Stimulated activated naive CD8-positive, alpha-beta T cell treated with anti-CD3 and anti-CD28 coated beads, Interleukin-15, Interleukin-2, amounts not matched to agents 100 U/mL and 50 U/mL, for 24 hours (primary cell): ENCODE measurements at regions not wholly inside any gene's neighbourhood (a gene's known extent, or its start where the extent isn't known, plus 50 kb on each side); places are given as distances from the start of the nearest gene placed in this dataset.

Source experiments
- ATAC-seq: fragments of 150-1000 bp; cut with Tn5 transposase; one replicate; pipeline ENCODE4 v1.10.0; 2021
- DNase-seq: peaks from one replicate; pipeline ENCODE4 v3.0.0; 2021

- DNase-seq (no peak), ATAC-seq (no peak)
Measured at GRCh38 chr3:159534496-159534895, 454.1 kb upstream of the IL12A start.

- ATAC-seq (no peak), DNase-seq (no peak)
Measured at GRCh38 chr3:159536876-159537275, 451.8 kb upstream of the IL12A start.

GRCh38 chr3:159538507-159538906 lies 450.1 kb upstream of the IL12A start:
- DNase-seq (no peak), ATAC-seq (no peak)

- ATAC-seq (no peak), DNase-seq (no peak)
Measured at GRCh38 chr3:159540882-159541495, 447.6 kb upstream of the IL12A start.

- DNase-seq: no peak
- ATAC-seq: no peak
Measured at GRCh38 chr3:159548675-159549335, 439.8 kb upstream of the IL12A start.

GRCh38 chr3:159555205-159555604 lies 433.4 kb upstream of the IL12A start:
- ATAC-seq (no peak), DNase-seq (no peak)

- ATAC-seq: no peak
- no peak for DNase-seq
Measured at GRCh38 chr3:159559771-159560170, 428.9 kb upstream of the IL12A start.

- ATAC-seq (no peak), DNase-seq (no peak)
Measured at GRCh38 chr3:159560214-159560979, 428.2 kb upstream of the IL12A start.

- ATAC-seq (no peak), DNase-seq (no peak)
Measured at GRCh38 chr3:159565313-159565712, 423.3 kb upstream of the IL12A start.

GRCh38 chr3:159583662-159584061 lies 405.0 kb upstream of the IL12A start:
- DNase-seq (no peak), ATAC-seq (no peak)

GRCh38 chr3:159584421-159584820 lies 404.2 kb upstream of the IL12A start:
- no peak for ATAC-seq
- DNase-seq: no peak

GRCh38 chr3:159586571-159587202 lies 401.9 kb upstream of the IL12A start:
- DNase-seq: no peak
- no peak for ATAC-seq

GRCh38 chr3:159593927-159594605 lies 394.6 kb upstream of the IL12A start:
- DNase-seq (no peak), ATAC-seq (no peak)

GRCh38 chr3:159600291-159600690 lies 388.3 kb upstream of the IL12A start:
- no peak for ATAC-seq

GRCh38 chr3:159604151-159604581 lies 384.5 kb upstream of the IL12A start:
- DNase-seq (no peak), ATAC-seq (no peak)

More at GRCh38 chr3:159600291-159600690, 388.3 kb upstream of the IL12A start:
- no peak for DNase-seq

GRCh38 chr3:159605101-159605500 lies 383.5 kb upstream of the IL12A start:
- ATAC-seq (no peak), DNase-seq (no peak)

- no peak for DNase-seq
- no peak for ATAC-seq
Measured at GRCh38 chr3:159605776-159606175, 382.9 kb upstream of the IL12A start.

GRCh38 chr3:159607856-159608255 lies 380.8 kb upstream of the IL12A start:
- DNase-seq (no peak), ATAC-seq (no peak)

GRCh38 chr3:159608311-159608710 lies 380.3 kb upstream of the IL12A start:
- ATAC-seq (no peak), DNase-seq (no peak)

- DNase-seq (no peak), ATAC-seq (no peak)
Measured at GRCh38 chr3:159609625-159610024, 379.0 kb upstream of the IL12A start.

- DNase-seq: no peak
- ATAC-seq: no peak
Measured at GRCh38 chr3:159616234-159616825, 372.3 kb upstream of the IL12A start.

GRCh38 chr3:159619341-159619885 lies 369.2 kb upstream of the IL12A start:
- ATAC-seq (no peak), DNase-seq (no peak)
